ENCODE measurements at regions not wholly inside any gene's neighbourhood (a gene's known extent, or its start where the extent isn't known, plus 50 kb on each side); places are given as distances from the start of the nearest gene placed in this dataset.
"Not testable (repeated sequence)": the region's sequence is repeated elsewhere in the genome, so short reads cannot be mapped to it uniquely, and the experiment has no call there.

- no peak for TF ChIP-seq CTCF (IDR thresholded peaks at IDR 0.05)
- no peak for ATAC-seq (ENCODE audit: low FRiP score)
These were observed 366.1 kb upstream of the CCNH start for GRCh38 chr5:87778876-87779275.

GRCh38 chr5:87777877-87778276 is 365.1 kb upstream of the CCNH start:
- DNase-seq (ENCODE audit: low spot score) (no peak), ATAC-seq (ENCODE audit: low FRiP score) (no peak)
- TF ChIP-seq CTCF (IDR thresholded peaks at IDR 0.05) = no peak

More at GRCh38 chr5:87778876-87779275, 366.1 kb upstream of the CCNH start:
- no peak for DNase-seq (ENCODE audit: low spot score)

GRCh38 chr5:87776785-87777184 is 364.1 kb upstream of the CCNH start:
- ATAC-seq (ENCODE audit: low FRiP score) (no peak), DNase-seq (ENCODE audit: low spot score) (no peak)
- TF ChIP-seq CTCF (IDR thresholded peaks at IDR 0.05) = no peak

- DNase-seq (ENCODE audit: low spot score) = not testable (repeated sequence)
These were observed 363.6 kb upstream of the CCNH start for GRCh38 chr5:87776302-87776701.

GRCh38 chr5:87775228-87775627 is 362.5 kb upstream of the CCNH start:
- DNase-seq (ENCODE audit: low spot score) = no peak
- no peak for ATAC-seq (ENCODE audit: low FRiP score)
- no peak for TF ChIP-seq CTCF (IDR thresholded peaks at IDR 0.05)

More at GRCh38 chr5:87776302-87776701, 363.6 kb upstream of the CCNH start:
- ATAC-seq (ENCODE audit: low FRiP score) = not testable (repeated sequence)

GRCh38 chr5:87774804-87775203 is 362.1 kb upstream of the CCNH start:
- no peak for DNase-seq (ENCODE audit: low spot score)
- ATAC-seq (ENCODE audit: low FRiP score) = no peak
- no peak for TF ChIP-seq CTCF (IDR thresholded peaks at IDR 0.05)

- ATAC-seq (ENCODE audit: low FRiP score) = no peak
- no peak for TF ChIP-seq CTCF (IDR thresholded peaks at IDR 0.05)
- no peak for DNase-seq (ENCODE audit: low spot score)
These were observed 357.9 kb upstream of the CCNH start for GRCh38 chr5:87770601-87771121.
